Caki2 (cell line): ENCODE measurements at regions not wholly inside any gene's neighbourhood (a gene's known extent, or its start where the extent isn't known, plus 50 kb on each side); places are given as distances from the start of the nearest gene placed in this dataset.
"Not testable (repeated sequence)": the region's sequence is repeated elsewhere in the genome, so short reads cannot be mapped to it uniquely, and the experiment has no call there.

Experiments
- DNase-seq: peaks from one replicate; pipeline ENCODE4 v3.0.0-alpha.2; 2015; ENCODE audit warnings: low read depth
- in situ Hi-C: cut with HindIII; loops from 2 replicates; pipeline ENCODE4 v1.10.0; 2016; ENCODE audit warnings: low sequenced_read_pairs, low pct_unique_long_range_greater_than_20kb, mixed read lengths

- in situ Hi-C loops, result no loop called here
Measured at GRCh38 chrX:42398967-42399631, 378.9 kb downstream of the PPP1R2C start.

DNA sequence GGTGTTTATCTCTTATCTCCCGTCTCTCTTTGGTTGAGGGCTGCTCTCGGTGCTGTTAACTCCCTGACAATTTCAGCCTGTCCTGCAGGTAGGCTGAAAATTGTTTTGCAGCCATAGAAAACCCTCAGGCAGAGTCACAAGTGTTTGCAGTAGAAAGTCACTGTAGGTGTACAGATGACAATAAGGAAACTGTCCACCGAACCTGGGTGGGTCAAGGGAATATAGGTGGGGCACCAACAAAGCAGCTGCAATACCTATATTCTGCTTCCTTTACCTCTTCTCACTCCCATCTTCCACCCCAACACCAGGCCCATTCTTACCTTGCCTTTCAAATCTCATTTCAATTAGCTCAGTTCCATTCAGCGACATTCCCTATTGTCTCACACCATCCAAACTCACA is 381.8 kb downstream of the PPP1R2C start:
- in situ Hi-C loops, result no loop called here
- no peak for DNase-seq

More at GRCh38 chrX:42398967-42399631, 378.9 kb downstream of the PPP1R2C start:
- no peak for DNase-seq

- no peak for DNase-seq
- in situ Hi-C loops, result no loop called here
Measured at GRCh38 chrX:42392846-42393245, 385.1 kb downstream of the PPP1R2C start.

DNA sequence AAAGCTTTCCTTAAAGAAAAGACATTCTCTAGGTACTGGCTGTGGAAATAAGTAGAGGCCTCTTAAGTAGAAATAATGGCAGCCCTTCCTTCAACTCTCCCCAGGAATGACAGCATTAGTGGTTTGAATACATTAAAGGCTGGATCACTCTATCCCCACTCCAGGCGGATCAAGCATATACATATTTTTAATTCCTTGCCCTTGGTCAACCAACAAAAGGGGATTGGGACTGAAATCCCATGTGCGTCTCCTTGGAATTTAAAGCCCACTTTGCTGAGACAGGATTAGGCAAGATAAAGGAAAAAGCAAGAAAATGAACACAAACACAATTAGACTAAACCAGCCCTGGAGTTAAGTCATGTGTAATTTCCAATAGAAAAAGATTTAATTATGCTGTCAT is 391.3 kb downstream of the PPP1R2C start:
- in situ Hi-C loops, result no loop called here
- no peak for DNase-seq

DNA sequence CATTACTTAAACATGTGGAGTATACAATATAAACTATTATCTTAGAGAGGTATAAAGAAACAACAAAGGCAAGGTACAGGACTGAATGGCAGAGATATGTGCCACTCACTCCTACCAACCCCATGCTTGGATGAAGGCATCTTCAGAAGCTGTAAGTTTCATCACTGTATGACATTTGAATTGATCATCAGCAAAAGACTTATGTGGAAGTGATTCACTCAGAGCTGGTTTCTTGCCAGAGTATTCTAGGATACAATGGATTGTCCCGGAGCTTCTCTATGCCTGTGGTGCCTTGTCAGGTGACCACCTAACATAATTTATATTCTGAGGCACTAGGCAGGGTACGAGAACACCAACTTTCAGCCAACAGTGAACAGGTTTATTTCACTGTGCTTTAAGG is 392.2 kb downstream of the PPP1R2C start:
- DNase-seq, result no peak
- in situ Hi-C loops, result no loop called here

DNA sequence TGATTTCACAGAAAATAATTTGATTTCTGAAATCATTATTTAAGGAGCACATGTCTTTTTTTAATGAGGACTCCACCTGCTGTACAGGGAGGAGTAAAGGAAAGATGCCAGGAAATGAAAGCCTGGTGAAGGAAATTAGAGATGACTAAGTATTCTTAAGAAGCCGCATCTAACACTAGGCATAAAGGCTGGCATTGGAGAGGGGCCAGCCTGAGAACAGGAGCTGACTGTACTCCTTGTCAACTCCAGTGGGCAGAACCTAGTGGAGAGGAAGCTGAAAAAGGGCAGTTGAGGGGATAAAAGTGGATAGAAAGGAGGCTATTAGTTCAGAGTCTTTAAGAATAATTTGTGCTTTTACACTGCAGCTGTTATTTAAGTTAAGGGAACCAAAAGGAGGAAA is 393.0 kb downstream of the PPP1R2C start:
- in situ Hi-C loops, result no loop called here
- DNase-seq, result no peak

- no peak for DNase-seq
- in situ Hi-C loops, result no loop called here
Measured at GRCh38 chrX:42378857-42379256, 399.1 kb downstream of the PPP1R2C start.

- DNase-seq, result no peak
Measured at GRCh38 chrX:42375086-42375485, 402.9 kb downstream of the PPP1R2C start.

GRCh38 chrX:42366181-42366580 is 411.8 kb downstream of the PPP1R2C start:
- in situ Hi-C loops, result no loop called here
- DNase-seq, result no peak

More at GRCh38 chrX:42375086-42375485, 402.9 kb downstream of the PPP1R2C start:
- in situ Hi-C loops, result no loop called here

DNA sequence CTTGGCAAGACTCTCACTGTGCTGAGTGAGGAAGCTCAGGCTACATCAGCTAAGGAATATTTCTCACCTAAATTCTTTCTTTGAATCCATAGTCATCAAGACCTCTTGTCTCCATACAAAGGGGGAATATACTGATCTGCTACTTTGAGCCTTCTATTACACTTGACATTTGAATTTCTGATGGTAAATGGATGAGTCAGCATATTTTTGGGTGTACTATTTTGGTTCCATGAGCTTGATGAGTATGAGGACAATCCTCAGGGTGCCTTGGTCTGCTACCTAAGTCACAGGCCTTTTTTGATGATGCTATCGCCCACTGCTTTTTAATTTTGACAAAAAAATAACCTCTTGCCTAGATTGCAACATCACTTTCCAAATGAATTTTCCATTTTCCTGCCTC is 415.7 kb downstream of the PPP1R2C start:
- in situ Hi-C loops, result no loop called here
- DNase-seq, result no peak

GRCh38 chrX:42342981-42343380 is 419.6 kb upstream of the CASK start:
- in situ Hi-C loops, result not testable (repeated sequence)

More at GRCh38 chrX:42342981-42343380, 419.6 kb upstream of the CASK start:
- not testable (repeated sequence) for DNase-seq
